ENCODE measurements at regions not wholly inside any gene's neighbourhood (a gene's known extent, or its start where the extent isn't known, plus 50 kb on each side); places are given as distances from the start of the nearest gene placed in this dataset.

DNA sequence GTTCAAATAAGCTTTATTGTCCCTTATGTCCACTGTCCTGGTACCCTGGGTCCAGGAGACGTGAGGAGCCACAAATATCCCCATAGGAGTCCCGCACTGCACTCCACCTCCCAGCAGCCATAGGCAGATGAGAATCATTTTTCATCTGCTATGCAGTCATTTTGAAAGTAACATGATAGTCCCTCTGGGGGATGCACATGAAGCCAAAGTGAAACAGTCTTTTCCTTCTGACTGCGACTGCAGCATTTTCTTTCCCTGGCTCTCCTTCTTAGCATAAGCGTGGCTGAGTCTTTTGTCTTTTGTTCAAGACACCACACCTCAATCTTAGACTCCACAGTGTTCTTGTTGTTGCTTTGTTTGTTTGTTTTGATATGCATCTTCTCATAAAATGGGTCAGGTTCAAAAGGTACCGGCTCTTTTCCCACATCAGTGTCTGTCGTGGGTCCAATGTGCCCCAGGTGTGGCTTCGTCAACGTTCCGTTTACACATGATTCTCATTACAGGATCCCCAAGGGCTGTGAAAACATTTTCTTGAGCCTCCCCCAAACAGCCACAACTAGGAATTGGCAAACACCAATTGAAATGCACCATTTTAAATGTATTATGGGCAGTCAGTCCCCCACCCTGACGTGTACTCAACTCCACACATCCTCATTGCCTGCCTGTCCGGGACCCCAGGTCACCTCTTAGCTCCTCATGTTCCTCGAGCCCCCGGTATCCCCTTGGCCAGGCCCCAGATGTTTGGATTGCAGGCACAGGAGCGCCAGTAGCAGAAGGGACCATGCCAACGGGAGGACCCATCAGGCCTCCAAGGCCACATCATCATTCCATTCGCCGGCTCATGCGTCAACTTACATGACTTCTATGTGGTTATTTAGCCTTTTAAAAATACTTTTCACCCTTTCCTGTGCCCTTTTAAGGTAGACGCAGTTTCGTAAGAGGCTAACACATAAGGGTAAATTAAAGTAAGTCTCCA lies 237.8 kb upstream of the DAPK1 start:
- no peak for DNase-seq

DNA sequence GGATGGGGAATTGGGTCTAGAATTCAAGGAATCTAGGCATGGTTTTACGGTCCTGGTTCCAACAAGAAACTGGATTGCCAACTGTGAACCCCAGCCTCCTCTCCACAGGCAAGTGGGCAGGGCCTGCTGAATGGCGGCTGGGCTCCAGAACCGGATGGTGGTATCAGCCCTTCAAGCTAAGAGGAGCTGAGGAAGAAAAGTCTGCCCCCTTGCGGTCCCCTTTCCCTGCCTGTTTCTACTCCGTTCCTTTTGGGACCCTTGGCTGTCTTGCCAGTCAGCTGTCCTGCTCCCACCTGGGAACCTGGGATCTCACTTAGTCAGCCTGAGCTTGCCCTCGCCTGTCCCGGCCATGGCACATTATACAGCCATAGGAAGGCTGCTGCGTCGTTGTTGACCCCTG lies 234.4 kb upstream of the DAPK1 start:
- DNase-seq = no peak

DNA sequence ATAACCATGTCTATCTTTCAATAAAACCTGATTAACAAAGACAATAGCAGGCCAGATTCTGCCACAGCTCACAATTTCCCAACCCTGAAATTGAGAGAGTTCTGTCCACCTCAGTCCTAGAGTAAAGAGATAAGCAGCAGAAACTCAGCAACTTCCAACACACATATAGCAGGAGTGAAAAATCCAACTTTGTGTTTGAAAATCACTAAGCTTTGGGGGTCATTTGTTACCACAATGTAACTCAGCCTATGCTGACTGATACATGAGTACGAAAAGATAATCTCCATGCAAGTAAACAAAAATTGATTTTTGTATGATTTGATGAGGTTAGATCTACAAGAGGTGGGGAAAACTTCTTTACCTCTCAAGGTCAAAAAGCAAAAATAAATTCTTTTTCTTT lies 231.0 kb upstream of the DAPK1 start:
- DNase-seq = no peak

DNA sequence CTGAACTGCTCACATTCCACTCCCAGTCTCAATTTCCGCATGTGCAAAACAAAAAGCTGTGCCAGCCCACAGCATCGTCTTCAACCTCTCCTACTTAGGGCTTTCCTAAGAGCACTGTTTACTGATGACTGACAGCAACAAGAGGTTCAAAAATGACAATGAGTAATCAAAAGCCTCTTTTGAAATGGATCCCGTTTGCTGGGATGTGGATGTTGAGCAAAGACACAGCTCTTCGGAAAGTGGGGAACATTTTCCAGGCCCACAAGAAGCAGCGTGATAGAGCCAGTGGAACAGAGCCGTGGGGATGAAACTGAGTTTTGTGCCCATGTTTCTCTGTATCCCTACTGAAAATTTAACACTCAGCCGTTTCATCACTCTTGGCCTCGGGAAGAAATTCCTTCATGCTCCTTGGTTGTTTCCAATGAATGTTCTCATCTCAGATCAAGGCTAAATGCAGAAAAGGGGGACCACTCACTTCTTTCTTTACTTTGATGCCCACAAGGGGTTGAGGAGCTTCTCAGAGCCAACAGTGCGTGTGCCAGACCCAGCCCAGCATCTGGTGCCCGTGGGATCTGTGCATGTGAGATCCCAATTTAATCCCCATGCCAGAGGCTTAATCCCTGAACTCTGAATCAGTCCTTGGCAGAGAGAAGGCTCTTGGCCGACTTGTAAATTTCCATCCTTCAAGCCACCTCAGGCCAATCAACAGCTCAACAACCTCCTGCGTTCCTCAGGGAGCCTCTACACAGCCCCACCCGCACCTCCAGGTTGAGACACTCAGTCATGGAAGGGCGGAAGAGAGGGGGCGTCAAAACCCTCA lies 230.2 kb upstream of the DAPK1 start:
- DNase-seq = no peak

DNA sequence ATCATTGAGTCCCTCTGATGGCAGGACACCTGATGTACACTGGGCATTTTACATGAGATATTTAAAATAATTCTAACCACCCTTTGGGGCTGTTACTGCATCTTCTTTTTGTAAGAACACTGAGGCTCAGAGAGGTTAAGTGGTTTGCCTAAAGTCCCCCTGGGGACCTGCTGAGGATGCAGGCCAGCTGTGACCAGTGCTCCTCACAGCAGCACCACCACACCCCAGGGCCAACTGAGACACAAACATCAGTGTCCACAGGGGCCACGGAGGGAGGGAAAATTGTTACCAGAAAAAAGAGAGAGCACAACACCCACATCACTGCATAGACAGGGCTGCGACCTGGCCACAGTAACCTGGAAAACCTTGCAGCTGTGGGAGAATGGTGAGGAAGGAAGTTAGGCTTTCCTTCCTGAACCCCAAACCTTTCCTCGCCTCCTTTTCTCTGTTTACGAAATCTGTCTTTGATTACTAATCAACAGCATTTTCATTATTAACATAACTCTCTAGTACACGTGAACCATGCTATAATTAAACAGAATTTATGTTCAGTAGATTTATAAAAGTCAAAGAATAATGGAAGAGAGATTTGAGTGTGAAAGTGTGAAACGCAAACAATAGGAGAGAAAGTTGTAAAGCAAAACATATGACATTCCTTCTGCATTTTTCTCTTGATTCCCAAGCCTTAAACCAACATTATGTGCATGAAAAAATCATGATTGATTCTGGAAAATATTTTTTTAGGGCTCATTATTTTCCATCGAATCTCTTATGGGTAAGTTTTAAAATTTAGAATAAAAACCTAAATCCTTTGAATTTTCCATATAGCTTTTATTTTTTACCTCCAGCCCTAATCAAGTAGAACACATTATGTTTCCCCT lies 228.1 kb upstream of the DAPK1 start:
- DNase-seq = no peak

DNA sequence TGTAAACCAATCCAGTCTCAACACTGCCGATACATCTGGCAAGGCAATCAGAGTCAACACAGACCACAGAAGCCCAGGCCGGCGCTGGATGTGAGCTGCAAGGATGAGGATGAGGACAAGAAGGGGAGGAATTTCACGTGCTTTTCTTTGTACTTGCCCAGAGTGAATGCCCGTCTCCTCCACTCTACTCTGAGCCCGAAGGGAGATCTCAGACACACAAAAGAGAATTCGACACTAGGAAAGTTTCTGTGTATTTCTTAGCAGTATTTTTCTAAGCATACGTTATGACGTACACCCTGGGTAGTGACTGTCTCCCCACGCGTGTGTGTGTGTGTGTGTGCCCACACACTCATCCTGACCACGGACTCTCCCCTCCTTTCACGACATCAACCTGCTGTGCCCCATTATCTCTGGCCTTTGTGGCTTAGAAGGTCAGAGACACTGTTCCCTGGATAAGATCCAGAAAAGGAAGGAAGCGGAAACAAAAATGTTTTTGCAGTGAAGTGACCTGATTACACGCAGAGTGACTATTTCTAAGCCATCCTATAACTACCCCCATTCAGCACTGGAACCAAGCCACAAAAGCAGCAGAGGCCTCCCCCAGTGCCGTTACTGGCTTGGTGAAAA lies 227.3 kb upstream of the DAPK1 start:
- DNase-seq = no peak

DNA sequence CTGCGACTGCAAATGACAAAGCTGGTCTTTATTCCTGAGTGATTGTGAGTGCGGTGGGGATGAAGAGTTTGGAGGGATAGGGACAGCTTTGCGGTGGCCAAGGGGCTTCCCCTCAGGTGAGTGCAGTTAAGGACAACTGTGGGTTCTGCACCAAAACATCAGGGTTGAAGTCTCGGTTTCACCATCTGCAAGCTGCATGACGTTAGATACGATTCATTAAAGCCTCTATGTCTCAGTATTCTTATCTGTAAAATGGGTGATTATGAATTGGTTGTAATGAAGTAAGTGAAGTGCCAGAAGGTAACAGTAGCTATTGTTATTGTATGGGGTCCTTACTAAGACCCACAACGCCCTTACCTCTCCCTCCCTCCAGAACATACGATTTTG lies 226.8 kb upstream of the DAPK1 start:
- no peak for DNase-seq

DNA sequence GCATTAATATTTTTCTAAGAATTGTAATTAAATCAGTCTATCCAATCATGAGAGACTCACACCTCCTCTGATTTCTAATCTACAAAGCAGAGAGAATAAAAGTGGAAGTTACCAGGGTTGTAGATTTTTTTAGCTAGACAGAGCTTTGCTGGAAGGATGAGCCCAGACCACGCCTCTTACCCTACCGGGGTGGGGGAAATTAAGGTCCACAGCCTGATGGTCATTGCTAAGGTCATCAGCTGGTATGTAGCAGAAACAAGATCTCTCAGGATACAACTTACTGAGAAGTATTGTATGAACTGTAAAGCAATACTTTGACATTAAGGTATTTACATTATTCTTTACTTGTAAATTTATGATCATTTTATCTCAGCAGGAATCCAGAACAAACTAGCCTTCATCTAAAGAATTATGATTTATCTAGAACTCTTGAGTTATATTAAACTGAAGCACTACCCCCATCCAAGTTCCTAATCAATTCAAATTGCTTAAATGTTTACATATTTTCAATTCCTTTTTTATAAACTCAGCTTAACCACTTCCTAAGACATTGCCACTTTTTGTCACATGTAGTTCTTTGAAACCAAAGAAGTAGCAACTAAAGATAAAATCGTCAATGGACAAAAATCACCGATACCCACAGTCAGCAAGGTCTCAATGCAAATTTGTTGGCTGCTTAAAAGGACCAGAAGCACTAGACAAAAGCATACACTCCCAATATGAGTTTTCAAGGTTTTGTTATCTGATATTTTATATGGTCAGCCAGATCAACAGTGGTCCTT lies 225.8 kb upstream of the DAPK1 start:
- DNase-seq = no peak

DNA sequence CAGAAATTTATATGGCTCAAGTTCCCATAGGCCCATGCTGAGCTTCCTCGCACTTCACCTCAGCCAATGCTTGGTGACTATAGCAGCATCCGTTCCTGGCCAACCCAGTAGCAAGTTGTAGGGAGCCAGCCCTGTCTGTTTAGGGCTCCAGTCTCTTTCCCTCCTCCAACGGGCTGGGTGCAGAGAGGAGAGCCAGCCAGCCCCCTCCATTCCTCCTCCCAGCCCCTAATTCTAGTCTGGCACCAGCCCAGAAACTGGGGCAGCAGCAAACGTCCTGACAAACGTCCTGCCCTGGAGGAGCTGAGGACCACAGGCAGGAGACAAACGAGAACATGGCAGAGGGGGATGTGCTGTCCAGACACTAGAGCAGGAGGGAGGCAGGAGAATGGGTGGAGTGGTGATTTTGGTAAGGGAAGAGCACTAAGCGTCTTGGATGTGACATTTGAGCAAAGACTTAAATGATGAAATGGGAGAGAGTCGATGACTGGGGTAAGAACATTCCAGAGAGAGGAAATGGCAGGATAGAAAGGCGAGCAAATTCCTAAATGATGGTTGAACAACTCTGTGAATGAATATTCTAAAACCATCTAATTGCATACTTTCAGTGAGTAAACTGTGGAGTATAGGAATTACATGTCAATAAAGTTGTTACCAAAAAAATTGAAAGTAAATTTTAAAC lies 222.5 kb upstream of the DAPK1 start:
- no peak for DNase-seq

DNA sequence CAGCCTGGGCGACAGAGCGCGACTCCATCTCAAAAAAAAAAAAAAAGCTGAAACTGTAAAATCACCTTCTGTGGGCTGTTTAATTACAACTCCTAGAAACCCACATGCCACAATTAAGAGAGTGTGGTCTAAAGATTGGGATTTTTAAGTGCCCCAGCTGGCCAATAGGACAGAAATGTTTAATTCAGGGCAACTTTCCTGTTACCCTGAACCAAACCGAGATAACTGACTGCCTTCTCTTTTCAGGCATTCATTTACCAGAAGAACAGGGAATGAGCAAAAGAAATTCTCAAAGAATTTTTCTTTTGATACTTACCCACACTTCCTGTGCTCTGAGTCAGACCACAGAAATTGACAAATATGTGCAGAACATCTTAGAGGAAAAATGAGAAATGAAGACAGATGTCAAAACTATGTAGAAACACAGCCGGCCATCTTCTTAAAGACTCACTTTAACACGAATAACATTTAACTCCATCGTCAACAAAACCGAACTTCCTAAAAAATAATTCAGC lies 221.3 kb upstream of the DAPK1 start:
- peak; percentile 5 for DNase-seq

DNA sequence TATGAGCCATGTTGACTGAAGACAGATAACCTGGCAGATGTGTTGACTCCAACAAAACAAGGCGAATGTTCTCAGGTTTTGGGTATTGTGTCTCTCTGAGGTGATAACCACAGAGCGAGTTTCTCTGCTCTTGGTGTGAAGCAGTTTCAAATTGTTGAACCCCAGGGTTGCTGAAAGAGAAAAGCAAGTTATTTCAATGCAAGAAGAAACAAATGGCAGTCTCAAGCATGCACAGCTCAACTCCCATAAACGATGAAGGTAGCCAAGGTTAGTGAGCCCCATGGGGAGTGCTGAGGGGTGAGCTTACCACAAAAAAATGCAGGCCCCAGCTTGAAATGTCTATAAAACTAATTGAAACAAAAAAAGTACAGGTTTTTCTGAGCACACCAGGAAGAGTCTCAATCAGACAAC lies 220.8 kb upstream of the DAPK1 start:
- peak; percentile 13 for DNase-seq

DNA sequence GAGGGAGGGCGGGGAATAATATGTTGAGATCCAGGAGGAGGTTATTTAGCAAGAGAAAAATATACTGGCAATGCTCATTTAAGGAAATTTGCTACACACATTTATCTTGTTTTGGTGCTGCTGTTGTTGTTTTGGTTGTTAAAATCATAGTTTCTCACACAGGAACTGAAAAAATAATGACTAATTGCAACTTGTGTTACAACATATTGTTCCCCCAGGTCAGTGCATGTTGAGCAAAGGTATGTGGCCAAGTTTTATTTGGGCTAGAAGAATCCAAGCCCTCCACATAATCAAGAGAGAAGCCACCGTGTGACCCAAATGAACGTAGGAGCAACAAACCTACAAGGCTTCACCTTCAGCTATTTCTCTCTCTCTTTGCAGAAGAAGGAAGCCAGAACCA lies 220.3 kb upstream of the DAPK1 start:
- no peak for DNase-seq

DNA sequence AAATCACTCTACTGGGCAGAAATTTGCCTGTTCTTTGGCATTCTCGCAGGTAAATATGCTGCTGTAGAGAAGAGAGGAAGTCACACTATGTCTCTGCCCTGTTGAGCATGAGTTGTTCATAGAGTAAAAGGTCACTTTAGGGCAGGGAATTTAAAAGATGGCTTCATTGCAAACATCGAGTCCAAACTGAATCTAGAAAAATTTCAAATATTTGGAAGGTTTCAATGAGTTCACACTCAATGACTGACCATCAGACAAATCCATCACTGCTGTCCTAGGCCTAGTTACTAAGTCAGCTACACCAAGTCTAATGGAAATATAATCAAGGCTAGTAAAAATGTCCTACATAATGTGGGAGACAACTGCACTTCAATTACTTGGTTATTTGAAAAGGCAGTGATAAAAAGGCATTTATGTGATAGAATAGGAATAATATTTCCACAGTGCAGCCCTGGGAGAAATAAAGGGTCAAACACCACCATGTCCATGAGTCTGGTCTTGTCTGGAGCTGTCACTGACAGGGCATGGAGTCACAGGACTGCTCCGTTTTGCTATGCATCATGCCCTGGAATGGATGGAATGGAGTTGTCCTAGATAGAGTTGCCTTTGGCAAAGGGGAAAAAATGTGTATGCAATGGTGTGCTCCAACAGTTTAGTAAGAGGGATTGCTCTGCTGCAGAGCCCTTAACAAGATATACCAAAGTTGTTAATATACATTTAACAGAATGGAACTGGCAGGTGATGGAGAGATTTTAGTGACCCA lies 218.5 kb upstream of the DAPK1 start:
- no peak for DNase-seq

DNA sequence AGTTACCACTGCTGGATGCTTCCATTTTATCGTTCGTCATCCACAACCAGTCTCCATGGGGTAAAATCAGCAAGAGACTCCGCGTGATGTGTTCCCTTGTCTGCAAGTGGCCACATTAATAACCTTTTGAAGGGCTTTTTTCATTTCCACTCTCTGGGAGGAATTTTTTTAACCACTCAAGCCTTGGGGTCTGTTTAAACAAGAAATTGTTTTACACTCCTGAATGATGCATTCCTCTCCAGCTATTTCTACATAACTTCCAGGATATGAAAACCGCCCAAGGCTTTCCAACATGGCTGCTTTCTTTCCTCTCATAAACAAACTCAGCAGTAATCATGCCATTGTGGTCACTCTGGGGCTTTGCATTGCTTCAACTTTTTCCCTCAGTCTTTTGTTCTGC lies 217.2 kb upstream of the DAPK1 start:
- no peak for DNase-seq

DNA sequence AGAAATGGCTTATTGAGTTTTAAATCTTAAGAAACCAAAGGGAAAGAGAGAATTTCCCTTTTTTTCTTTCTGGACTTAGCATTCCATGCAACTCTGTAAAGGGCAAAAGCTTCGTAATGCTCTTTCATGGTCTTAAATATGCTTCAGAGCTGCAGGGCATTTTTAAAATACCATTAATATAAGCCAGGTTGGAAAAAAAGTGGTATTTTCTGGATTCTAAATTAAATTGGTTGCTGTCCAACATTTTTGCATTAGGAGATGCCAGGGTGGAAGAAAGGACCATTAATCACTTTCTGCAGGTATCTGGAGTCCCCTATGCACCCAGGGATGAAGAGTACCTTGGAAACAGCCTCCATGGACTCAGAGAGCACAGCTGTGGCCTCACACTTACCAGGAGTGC lies 215.1 kb upstream of the DAPK1 start:
- no peak for DNase-seq

DNA sequence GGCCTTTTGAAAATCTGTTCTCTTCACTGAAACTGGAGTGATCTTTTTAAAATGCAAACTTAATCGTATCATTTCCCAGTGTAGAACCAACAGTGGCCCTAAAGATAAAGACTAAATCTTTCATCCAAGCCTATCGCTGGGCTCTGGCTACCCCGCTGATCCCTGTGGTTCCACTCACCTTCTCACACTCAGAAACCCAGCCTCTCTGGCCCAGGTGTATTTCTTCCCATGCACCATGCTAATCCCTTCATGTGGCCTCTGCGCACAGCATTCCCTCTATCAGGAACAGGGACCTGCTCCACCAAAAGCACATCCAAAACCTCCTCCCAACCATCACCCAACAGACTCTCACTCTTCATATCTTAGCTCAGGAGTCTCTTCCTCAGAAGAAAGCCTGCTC lies 214.1 kb upstream of the DAPK1 start:
- DNase-seq = no peak

DNA sequence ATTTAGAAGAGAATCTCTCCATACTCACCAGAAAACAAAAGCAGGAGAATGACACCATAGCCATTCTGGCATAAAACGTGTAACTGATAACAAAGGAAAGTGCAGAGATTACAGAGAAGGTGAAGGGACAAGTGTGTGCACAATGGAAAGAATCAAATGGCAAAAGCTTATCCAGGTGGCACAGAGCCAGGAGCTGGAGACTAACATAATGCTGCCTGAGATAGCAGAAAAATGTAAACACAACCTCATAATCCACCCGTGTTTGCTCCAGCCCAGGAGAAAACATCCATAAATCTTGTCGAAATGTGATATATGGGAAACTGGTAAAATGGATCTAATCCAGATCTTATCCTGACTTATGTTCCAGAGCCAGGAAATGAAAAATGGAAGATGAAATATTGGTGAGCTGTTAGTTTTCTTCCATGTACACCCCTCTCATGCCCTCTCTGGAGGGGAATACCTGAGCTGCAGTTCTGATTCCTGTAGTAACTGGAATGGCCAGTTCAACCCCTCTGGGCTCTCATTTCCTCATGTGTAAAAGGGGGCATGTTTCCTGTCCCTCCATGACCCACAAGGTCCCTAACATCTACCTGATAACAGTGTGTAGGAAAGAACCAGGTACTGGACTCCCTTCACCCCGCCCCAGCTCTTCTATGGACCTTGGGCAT lies 212.3 kb upstream of the DAPK1 start:
- DNase-seq = no peak

DNA sequence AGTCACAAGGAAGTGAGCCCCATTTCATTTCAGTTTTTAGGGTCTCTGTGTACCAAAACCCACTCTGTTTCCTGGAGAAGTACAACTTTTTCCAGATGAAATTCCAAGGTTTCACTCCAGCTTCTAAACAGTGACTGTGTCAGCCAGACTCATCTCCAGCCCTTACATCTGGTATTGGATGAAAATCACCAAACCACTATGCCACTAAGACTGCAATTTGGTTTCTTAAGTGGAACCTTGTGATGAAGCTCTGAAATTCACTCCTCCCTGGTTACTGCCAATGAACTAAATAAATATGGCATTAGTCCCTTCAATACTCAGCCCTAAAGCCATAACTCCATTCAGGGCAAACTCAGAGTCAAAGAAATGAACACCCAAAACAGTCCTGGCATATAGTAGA lies 211.2 kb upstream of the DAPK1 start:
- no peak for DNase-seq

DNA sequence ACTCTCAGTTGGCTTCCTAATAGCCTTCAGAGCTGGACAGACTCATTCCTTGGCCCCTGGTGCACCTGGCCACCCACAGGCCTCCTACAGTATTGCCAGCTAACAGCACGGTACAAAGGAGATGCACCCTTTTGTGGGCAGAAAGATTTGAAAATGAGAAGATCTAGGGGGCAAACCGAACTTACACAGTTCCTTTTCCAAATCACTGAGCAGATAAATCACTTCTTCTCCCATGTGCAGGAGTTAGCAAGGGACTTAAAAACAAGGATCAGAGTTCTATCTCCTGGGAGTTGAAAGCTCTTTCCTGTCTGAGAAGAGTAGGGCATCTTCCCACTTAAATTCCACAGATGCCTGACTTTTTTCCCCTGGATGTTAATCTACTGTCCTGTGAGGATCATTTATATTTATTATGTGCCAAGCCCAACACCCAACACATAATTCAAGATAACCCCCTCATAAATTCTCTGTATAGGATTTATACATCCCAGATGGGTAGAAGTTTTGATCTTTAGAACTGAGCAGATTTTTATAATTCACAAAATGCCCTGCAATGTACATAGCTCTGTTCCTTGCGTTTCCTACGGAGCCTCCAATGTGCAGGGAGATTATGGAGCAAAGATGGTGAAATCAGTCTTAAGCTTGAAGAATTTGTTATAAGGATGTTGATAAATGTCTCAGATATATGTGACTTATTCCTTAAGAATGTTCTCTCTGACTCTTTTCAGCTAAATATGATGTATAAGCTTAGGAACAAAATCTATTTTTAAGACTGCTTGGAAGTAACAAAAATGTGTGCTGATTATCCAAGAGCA lies 207.2 kb upstream of the DAPK1 start:
- no peak for DNase-seq
